ENCODE measurements at regions not wholly inside any gene's neighbourhood (a gene's known extent, or its start where the extent isn't known, plus 50 kb on each side); places are given as distances from the start of the nearest gene placed in this dataset.

GRCh38 chr17:77730376-77730775 lies 228.1 kb upstream of the TNRC6C start:
- TF ChIP-seq CTCF (conservative IDR thresholded peaks at IDR 0.05), result no peak
- no peak for TF ChIP-seq ZFX (IDR thresholded peaks at IDR 0.05)

Data from C4-2B (cell line).